K562 (cell line): ENCODE measurements at regions not wholly inside any gene's neighbourhood (a gene's known extent, or its start where the extent isn't known, plus 50 kb on each side); places are given as distances from the start of the nearest gene placed in this dataset.

Experiments used
- ARID2 ChIP-seq: fragments of 450-650 bp; IDR thresholded peaks from 2 replicates; pipeline ENCODE4 v1.6.1; 2017; ENCODE audit warnings: antibody characterized with exemption, mild to moderate bottlenecking
- GTF2E2 ChIP-seq: fragments of 200-800 bp; sonication (Bioruptor generic); IDR thresholded peaks from 2 replicates; pipeline ENCODE4 v1.6.1; 2016; ENCODE audit warnings: missing genetic modification characterization, missing compliant biosample characterization
- KAT8 ChIP-seq: fragments of 450-650 bp; IDR thresholded peaks from 2 replicates; pipeline ENCODE4 v1.6.1; 2016; ENCODE audit warnings: low read depth, mild to moderate bottlenecking
- NR1H2 ChIP-seq: sonication (generic); formaldehyde crosslinking; IDR thresholded peaks from 2 replicates; pipeline ENCODE4 v1.4.0; 2020; ENCODE audit warnings: mild to moderate bottlenecking, missing genetic modification reagents
- PHF8 ChIP-seq: fragments of 200-600 bp; sonication (generic); IDR thresholded peaks from 2 replicates; pipeline ENCODE4 v1.6.1; 2012; ENCODE audit warnings: mixed run types, mild to moderate bottlenecking, inconsistent platforms, low read length, moderate library complexity, borderline replicate concordance
- PRDM10 ChIP-seq: fragments of 450-650 bp; IDR thresholded peaks from 2 replicates; pipeline ENCODE4 v1.6.1; 2018; ENCODE audit not compliant: partially characterized antibody
- SREBF2 ChIP-seq: sonication (generic); formaldehyde crosslinking; IDR thresholded peaks from 2 replicates; pipeline ENCODE4 v1.4.0; 2020; ENCODE audit warnings: mild to moderate bottlenecking, missing genetic modification reagents
- USF1 ChIP-seq: sonication (generic); formaldehyde crosslinking; IDR thresholded peaks from 2 replicates; pipeline ENCODE4 v1.9.0; 2022; ENCODE audit warnings: mild to moderate bottlenecking, missing genetic modification reagents
- ZBTB17 ChIP-seq: fragments of 450-650 bp; formaldehyde crosslinking; IDR thresholded peaks from 2 replicates; pipeline ENCODE4 v1.4.0; 2020; ENCODE audit warnings: mild to moderate bottlenecking
- ZNF3 ChIP-seq: fragments of 250-450 bp; sonication (Bioruptor Pico); IDR thresholded peaks from 2 replicates; pipeline ENCODE4 v1.5.0; 2021; ENCODE audit warnings: mild to moderate bottlenecking, moderate library complexity
- ZNF318 ChIP-seq, 2 experiments: fragments of 450-650 bp; IDR thresholded peaks; 2 replicates each; pipeline ENCODE4 v1.6.1; 2016; ENCODE audit warnings: mild to moderate bottlenecking in 2 of 2, borderline replicate concordance in 1 of 2, low read depth in 1 of 2, moderate library complexity in 1 of 2
- ZNF764 ChIP-seq: fragments of 250-450 bp; sonication (Bioruptor Pico); IDR thresholded peaks from 2 replicates; pipeline ENCODE4 v1.4.0; 2020; ENCODE audit warnings: low read depth, mild to moderate bottlenecking, moderate library complexity

- TF ChIP-seq ZNF318 (IDR thresholded peaks at IDR 0.05; ENCODE audit: borderline replicate concordance in 1 of 2, low read depth in 1 of 2) (no peak), PHF8 (no peak), ARID2 (no peak), NR1H2 (CRISPR knock-in tag) (no peak), SREBF2 (CRISPR knock-in tag) (no peak), PRDM10 (peak; percentile 85), ZNF764 (CRISPR knock-in tag) (no peak), ZNF3 (CRISPR knock-in tag) (no peak), USF1 (CRISPR knock-in tag) (no peak), GTF2E2 (tag) (no peak), ZBTB17 (CRISPR knock-in tag) (peak; percentile 96), KAT8 (no peak)
Observed at GRCh38 chr1:8122477-8123407, 96.6 kb upstream of the ERRFI1 start (continued).
